GM19463 (cell line): ENCODE measurements at regions not wholly inside any gene's neighbourhood (a gene's known extent, or its start where the extent isn't known, plus 50 kb on each side); places are given as distances from the start of the nearest gene placed in this dataset.

Experiments used
- ATAC-seq: cut with Tn5 transposase; IDR thresholded peaks from one replicate; pipeline ENCODE4 v1.9.1; 2021; ENCODE audit warnings: mild to moderate bottlenecking, moderate library complexity; ENCODE audit not compliant: unreplicated experiment

DNA sequence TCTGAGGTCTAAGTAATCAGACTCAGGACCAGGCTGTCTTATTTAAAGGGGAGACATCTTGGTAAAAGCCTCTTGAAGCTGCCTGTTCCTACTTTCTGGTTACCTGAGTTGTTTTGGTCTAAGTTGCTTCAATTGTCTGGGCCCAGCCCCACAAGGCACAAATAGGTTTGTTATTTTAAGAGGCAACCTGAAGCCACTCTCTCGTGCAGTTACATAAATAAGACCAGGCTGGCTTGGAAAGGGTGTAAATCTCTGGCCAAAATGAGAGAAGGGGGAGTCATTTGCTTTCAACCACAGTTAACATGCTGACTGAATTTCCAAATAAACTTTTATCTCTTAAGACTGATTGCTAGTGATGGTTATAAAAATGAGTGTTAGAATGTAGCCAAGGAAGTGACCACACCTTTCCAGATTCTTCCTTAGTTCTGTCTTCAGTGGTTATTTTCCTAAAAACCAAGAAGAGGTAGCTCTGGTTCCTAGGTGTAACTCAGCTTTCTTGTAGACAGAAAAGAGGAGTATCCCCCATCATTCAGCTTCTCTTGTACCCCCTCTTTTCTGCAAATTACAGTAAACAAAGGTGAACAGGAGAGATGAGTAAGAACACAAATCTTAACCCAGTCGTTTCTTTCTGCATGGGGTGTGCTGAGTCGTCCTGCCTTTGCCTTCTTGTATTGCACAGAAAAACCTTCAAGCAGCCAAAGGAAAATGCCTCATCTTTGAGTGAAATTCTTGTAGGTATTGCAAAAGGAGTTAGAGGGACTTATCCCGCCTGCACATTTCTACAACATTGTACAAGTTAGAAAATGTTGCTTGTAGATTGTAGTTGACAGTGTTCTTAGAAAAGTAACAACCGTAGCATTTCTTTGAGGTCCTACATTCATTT, 161.5 kb upstream of the NT5C1B start:
- ATAC-seq = no peak

DNA sequence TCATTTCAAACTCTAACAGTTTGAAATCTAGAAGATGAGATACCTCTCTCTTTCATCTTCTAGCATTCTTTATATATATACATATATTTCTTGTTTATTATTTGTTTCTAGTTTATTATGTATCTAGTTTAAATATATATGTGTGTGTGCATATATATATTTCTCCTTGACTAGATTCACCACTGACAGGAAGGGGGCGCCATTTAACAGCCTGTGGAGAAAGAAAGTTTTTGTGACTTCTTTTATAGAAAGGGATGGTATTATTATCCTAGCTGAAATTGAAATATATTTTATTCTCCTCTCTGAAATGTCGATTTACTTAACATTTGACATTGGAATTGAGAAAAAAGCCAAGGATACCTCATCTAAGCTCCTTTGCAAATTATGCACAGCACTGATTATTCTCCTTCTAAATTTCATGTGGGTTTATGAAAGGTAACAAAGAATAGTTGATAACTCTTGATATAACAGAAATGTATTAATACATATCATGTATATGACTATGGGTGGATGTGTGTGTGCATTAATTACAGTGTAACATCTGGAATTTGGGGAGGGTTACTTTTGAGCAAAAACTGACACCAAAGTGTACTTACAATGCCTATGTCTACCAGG, 160.7 kb upstream of the NT5C1B start:
- no peak for ATAC-seq

DNA sequence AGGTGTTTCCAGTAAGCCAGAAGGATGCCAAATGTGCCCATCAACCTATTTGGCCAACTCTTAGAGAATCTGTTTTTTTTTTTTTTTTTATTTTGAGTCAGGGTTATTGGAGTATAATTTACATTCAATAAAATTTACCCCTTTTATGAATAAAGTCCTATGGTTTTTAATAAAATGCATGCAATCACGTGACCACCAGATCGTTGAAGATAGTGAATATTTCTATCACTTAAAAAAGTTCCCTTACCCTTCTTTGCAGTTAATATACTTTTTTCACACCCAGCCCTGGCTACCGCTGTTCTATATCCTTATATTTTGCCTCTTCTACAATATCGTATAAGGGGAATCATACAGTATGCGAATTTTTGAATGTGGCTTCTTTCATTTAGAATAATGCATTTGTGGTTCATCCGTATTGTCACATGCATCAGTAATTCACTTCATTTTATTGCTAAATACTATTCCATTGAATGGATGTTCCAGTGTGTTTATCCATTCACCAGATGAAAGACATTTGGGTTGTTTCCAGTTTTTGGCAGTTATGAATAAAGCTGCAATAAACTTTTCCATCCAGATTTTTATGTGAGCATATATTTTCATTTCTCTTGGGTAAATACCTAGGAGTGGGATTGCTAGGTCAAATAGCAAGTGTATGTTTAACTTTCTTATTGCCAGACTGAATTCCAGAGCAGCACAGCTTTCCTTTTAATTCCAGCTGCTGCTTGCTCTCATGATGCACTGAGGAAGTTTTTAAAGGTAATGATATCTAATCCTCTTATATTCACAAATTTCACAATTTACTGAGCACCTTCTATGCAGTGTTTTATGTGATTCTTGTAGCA, 156.3 kb upstream of the NT5C1B start:
- ATAC-seq = no peak

DNA sequence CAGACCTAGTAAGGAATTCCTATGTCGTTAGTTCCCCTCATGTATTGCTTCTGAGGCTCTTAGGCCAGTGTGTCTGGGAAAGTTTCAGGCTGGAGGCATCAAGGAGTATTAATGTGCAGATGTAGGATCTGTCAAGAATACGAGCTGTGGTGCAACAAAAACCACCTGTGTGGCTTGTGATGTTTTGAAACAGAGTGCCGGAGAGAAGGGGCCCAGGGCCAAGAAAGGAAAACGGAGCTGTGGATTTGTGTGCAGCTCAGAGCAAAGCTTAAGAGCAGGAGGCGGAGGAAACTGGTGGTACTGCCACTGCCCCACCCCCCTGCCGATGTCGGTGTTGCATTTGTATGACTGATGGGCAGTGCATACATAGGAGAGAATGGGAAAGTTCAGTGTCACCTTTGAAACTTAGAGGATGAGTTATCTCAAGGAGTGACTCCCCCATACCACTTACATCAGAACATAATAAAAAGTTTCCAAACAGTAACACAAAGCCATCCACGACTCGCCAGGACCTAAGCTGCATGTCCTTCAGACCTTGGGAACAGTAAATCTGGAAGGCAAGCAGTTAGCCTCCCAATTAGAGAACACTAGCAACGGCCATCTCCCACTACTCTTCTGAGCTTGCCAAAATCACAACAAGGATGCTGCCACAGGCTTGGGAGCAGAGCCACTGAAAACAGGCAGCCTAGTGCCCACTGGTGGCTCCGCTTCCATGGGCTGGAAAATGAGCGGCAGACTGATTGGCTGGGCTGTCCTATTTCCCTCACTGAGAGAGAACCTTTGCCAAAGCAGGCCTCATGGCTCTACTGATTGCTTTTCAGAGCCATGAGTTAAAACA, 152.7 kb upstream of the NT5C1B start:
- no peak for ATAC-seq

DNA sequence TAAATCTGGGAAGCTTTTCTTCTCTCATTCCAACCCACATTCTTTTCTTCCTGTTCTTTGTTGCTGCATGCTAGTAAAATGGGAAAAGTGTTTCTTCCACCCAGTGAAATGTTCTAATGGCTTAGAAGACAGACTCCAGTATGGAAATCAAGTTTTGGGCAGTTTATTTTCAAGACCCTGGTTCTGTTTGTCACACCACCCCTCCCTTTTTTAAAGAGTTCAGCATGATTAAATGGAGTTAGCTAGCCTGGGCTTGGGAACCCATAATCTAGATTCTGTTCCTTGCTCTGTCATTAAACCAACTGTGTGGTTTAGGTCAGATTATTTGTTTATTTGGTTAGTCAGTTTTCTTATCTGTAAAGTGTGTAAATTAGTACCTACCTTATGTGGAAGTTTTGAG, 151.8 kb upstream of the NT5C1B start:
- ATAC-seq = no peak

DNA sequence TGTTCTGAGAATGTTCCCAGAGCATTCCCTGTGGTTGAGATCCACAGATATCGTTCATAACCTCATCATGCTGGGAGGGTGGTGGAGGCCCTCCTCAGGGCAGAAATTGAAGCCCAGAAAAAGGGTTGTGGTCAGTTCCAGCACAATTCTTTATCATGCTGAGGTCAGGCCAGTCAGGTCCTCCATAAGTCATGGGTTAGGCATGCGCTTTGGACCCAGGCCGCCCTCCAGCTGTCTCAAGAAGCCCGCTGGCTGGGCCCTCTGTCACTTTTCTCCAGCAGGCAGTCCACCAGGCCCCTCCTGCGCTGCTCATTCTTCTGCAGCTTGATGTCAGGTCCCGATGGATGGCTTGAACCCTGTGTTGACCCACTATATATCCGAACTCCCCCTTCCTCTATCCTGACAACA, 151.1 kb upstream of the NT5C1B start:
- no peak for ATAC-seq

DNA sequence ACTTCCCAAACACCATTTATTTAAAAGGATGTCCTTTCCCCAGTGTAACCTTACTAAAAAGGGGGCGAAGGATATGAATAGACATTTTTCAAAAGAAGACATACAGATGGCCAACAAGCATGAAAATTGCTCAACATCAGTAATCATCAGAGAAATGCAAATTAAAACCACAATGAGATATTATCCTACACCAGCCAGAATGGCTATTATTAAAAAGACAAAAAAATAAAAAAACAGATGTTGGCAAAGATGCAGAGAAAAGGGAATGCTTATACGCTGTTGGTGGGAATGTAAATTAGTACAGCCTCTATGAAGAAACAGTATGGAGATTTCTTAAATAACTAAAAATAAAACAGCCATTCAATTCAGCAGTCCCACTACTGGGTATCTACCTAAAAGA, 142.3 kb upstream of the NT5C1B start:
- ATAC-seq = no peak

DNA sequence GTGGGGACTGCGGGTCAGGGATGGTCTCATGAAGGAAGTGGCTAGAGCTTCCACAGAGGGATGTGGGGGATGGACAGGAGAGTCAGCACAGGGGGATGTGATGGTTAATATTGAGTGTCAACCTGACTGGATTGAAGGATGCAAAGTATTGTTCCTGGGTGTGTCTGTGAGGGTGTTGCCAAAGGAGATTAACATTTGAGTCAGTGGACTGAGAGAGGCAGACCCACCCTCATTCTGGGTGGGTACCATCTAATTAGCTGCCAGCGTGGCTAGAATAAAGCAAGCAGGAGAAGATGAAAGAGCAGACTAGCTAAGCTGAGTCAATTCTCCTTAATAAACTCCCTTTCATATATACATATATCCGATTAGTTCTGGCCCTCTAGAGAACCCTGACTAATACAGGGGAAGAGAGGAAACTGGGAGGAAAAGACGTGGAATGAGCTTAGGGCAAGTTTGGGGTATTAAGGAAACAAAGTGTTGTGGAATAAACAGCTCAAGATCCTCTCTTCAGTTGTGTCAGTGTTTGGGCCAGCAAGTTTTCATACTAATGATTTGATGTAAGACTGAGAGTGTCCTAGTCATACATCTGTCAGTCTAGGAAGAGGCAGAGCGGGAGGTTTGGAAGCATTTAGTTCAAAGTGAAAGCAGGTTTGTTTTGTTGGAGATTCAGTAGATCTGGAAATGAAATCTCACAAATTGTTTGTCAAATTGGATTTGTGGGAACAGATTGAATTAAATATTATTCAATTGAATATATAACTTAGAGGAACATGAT, 135.2 kb upstream of the NT5C1B start:
- ATAC-seq = no peak

DNA sequence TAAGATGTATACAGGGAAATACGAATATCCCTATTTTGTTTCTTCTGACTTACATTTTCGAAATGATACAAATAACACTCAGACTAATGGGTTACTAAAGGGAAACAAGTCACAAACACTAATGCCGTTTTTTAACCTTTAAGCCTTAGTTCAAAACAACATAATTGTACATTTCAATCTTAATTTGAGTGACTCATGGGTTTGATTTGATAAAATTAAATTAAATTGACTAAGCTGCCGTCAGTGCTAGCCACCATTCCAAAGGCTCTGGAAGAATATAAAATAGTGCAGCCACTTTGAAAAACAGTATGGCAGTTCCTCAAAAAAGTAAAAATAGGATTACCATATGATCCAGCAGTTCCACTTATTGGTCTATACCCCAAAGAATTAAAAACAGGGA, 133.8 kb upstream of the NT5C1B start:
- no peak for ATAC-seq

DNA sequence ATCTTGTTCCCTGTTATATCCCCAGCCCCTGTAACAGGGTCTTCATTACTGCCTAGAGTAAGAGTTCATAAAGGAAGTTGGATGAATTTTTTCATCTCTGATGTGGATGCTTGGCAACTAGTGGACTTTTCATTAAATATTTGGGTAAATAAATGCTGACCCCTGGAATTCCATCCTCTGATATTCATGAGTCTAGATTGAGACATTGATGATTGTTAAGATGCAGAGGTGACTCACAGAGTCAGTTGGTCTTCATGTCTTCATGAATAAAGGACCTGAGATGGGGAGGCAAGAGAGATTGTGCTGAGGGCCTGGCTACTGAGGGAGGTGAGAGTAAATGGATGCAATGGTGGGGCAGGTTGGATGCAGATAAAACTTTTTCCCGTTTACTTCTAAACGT, 132.7 kb upstream of the NT5C1B start:
- no peak for ATAC-seq

DNA sequence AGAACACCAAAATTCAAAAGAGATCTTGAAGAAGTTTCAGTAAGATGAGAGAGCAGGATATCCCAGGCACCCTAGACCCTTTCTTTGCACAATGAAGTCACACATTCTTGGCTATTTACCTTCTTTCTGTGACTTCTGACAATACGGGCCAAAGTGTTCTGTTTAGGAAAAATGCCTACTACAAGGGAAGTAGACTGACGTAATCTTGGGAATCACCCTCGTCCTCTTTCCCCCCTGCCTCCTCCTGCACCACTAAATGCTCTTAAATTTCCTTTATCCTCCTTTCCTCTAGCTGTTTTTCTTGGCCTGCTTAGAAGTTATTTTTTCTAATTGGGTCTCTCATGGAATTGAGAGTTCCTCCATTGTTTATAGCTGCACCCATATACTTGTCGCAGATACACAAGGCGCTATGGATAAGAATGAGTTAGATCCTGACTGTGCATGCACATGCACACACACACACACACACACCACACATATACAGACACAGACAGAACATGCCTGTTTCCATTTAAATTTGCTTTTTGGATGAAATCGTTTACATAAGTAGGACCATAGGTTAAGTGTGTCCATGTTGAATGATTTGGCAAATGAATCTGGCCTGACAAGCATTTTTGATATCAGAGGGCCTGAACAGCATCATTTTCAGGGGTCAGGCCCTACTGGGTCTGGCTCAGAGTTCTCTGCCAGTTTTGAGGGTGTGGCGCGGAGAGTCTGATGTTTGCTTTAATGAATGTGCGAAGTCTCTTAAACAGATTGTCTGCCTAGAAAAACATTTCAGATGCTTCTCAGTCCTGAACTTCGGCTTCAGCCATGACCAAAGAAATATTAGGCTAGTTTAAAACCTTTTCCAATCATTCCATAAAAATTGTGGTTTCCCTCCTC, 131.9 kb upstream of the NT5C1B start:
- no peak for ATAC-seq

DNA sequence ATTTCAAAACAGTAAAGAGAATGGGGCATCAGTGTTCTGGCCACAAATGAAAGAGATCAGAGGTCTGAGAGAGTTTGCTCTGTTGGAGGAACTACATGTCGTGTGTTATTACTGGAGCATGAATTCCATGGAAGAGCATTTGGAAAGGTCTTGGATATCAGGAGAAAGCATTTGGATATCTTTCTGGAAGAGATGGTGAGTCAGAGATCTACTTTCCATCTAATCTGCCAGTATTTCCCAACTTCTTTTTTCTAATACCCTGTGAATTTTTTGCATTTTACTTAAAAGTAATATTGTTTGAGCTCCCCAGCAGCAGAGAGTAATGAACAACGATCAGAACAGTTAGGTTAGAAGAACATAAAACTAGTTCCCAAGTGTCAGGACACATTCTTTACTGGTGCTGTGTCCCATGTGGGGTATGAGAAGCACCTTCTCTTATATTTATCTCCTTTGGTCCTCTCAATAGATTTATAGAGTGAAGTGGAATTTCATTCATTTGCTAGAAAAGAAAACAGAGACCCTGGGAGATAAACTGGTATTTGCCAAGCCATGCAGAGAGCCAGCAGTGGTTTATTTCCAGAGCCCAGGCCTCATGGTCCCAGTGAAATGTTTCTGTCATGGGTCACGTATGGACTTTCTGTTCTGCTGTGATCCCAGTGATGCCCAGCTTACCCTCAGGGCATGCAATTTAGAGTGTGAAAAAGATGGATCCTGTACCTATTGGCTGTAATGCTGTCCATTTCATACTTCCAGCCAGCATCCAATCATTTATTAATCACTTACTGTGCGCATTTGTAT, 130.8 kb upstream of the NT5C1B start:
- ATAC-seq = no peak

DNA sequence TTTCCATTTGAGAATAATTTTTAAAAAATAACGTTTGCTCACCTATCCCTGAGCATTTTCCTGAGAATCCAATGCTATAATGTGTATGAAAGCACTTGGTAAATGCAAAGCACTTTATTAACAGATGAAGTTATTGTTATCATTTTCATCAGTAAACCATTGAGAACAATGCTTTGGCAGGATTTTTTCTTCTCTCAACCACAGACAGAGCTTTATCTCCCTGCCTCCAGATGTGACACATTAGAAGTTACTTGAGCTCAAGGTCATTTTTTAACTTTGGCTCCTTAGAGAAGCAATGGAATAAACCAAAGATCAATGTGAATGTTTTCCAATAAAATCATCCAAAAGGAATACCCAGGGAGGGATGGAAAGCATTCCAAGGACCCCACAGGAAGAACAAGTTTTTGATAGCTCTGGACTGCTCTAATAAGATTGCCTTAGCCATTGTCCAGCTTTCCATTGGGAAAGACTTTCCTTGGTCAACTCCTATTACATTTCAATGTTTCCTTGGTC, 118.9 kb upstream of the NT5C1B start:
- no peak for ATAC-seq

DNA sequence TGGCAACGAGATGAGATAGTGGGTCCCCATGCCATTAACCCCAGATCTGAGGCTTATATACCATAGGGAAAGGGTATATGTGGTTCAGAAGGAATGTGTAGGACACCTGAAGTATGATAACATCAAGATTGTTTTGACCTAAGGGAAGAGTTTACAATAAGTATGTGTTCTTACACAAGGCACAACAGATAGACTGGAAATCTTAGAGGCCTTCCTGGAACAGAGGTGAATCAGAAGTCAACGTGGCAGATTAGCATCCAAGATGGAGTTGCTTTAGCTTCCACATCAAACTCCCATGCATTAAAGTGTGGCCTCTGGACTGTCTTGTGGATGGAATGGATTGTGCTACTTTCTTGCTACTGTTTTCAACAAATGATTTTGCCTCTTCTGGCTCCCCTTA, 116.6 kb upstream of the NT5C1B start:
- no peak for ATAC-seq

DNA sequence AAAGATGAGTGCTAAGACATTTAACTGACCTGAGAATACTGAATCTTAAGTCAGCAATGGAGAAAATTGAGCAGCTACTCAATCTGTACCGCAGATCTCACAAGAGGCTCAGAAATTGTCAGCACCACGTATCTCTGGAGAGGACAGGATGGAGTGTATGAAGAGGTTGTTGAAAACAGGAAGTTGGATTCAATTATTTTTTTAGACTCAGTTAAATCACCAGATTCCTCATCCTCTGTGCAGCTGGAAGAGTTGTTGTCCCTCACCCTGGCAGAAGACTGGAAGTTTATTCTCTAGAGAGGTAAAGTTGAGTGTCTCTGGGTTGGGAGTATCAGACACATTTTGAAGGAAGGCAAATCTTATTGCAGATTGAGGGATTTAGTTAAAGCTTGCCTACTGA, 114.9 kb upstream of the NT5C1B start:
- ATAC-seq = no peak

DNA sequence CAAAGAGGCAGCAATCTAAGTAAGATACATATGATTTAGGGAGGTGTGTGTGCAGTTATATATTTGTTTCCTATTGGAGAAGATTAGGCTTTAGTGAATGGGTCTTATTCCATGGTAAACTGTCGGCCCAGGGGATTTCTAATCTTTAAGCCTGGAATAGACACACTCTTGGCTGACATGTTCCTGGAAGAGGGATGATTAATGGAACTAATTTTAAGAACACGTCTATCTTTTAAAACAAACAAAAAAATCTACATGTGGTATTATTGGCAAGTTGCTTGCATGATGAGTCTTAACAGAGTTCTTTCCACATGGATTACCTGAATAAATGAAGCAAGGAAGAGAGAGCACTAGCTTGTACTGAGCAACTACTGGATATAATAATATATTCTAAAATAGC, 114.2 kb upstream of the NT5C1B start:
- no peak for ATAC-seq

DNA sequence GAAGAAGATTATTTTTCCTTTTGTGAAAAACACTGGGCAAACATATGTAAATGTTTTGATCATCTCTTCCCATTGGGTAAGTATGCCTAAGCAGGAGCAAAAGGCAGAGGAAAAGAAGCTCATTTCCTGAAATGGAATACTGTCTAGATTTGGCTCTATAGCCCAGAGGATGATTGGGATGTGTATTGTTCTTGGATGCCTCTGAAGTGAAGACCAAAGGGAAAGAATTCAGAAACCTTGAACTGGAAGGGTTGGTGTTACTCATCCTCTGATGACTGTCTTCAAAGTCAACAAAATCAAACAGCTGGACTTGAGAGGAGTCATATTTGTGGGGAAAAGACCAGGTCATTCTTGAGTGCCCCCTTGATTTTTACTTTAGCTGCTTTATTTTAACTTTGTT, 112.6 kb upstream of the NT5C1B start:
- ATAC-seq = no peak

DNA sequence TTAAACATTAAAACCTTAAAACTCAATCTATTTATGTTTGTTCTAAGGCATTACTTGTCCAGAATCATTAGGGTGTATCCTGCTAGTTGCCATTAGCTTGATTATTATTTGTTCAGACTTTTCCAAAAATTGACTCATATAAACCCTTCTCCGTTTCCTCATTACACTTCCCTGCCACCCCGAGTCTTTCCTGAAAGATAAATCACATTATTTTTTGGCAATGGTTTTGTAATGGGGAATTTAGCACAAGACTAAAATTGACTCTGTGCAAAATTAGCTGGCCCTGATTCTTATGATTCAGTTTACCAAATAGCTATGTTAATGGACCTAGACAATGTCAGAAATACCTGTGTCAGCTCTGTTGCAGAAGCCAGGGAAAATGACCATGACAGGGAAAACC, 112.2 kb upstream of the NT5C1B start:
- ATAC-seq = no peak
